Activated effector memory CD4-positive, alpha-beta T cell treated with anti-CD3 and anti-CD28 coated beads, Interleukin-2, amount 50 U/mL, for 16 hours (primary cell): ENCODE measurements at regions not wholly inside any gene's neighbourhood (a gene's known extent, or its start where the extent isn't known, plus 50 kb on each side); places are given as distances from the start of the nearest gene placed in this dataset.

Experiments used
- DNase-seq: peaks from one replicate; pipeline ENCODE4 v3.0.0-alpha.2; 2020

- no peak for DNase-seq
Observed at GRCh38 chr18:24915547-24915946, 436.4 kb downstream of the ZNF521 start.

- no peak for DNase-seq
Observed at GRCh38 chr18:24917767-24918166, 434.2 kb downstream of the ZNF521 start.

- DNase-seq, result no peak
Observed at GRCh38 chr18:24918257-24918656, 433.7 kb downstream of the ZNF521 start.

GRCh38 chr18:24919181-24919797 lies 432.7 kb downstream of the ZNF521 start:
- no peak for DNase-seq

- DNase-seq, result no peak
Observed at GRCh38 chr18:24922491-24922890, 429.5 kb downstream of the ZNF521 start.

GRCh38 chr18:24923138-24923537 lies 428.8 kb downstream of the ZNF521 start:
- no peak for DNase-seq

GRCh38 chr18:24924066-24924716 lies 427.8 kb downstream of the ZNF521 start:
- no peak for DNase-seq

GRCh38 chr18:24926649-24927048 lies 425.3 kb downstream of the ZNF521 start:
- no peak for DNase-seq

GRCh38 chr18:24928301-24928878 lies 423.6 kb downstream of the ZNF521 start:
- DNase-seq, result no peak

GRCh38 chr18:24930478-24930877 lies 421.5 kb downstream of the ZNF521 start:
- DNase-seq, result no peak

- no peak for DNase-seq
Observed at GRCh38 chr18:24930971-24931370, 421.0 kb downstream of the ZNF521 start.

- no peak for DNase-seq
Observed at GRCh38 chr18:24933345-24933744, 418.6 kb downstream of the ZNF521 start.

GRCh38 chr18:24934258-24934932 lies 417.6 kb downstream of the ZNF521 start:
- DNase-seq, result no peak

- DNase-seq, result no peak
Observed at GRCh38 chr18:24935008-24935407, 417.0 kb downstream of the ZNF521 start.

GRCh38 chr18:24935896-24936295 lies 416.1 kb downstream of the ZNF521 start:
- DNase-seq, result no peak

GRCh38 chr18:24936691-24937090 lies 415.3 kb downstream of the ZNF521 start:
- DNase-seq, result no peak

- no peak for DNase-seq
Observed at GRCh38 chr18:24937639-24938275, 414.2 kb downstream of the ZNF521 start.

GRCh38 chr18:24940416-24940815 lies 411.6 kb downstream of the ZNF521 start:
- no peak for DNase-seq

- no peak for DNase-seq
Observed at GRCh38 chr18:24941174-24941951, 410.6 kb downstream of the ZNF521 start.

- DNase-seq, result no peak
Observed at GRCh38 chr18:24942144-24942543, 409.8 kb downstream of the ZNF521 start.

GRCh38 chr18:24947521-24948305 lies 404.3 kb downstream of the ZNF521 start:
- no peak for DNase-seq

- no peak for DNase-seq
Observed at GRCh38 chr18:24949908-24950307, 402.1 kb downstream of the ZNF521 start.
